ENCODE measurements at regions not wholly inside any gene's neighbourhood (a gene's known extent, or its start where the extent isn't known, plus 50 kb on each side); places are given as distances from the start of the nearest gene placed in this dataset.

GRCh38 chr12:67920413-67920812 is 68.8 kb upstream of the IFNG-AS1 start:
- no peak for TF ChIP-seq PLSCR1 (CRISPR knock-in tag; IDR thresholded peaks at IDR 0.05; ENCODE audit: borderline replicate concordance)
- TF ChIP-seq CTCF (CRISPR knock-in tag; IDR thresholded peaks at IDR 0.05): no peak
- no peak for TF ChIP-seq HCFC1 (IDR thresholded peaks at IDR 0.05; ENCODE audit: low read depth, low read length)
- TF ChIP-seq ZNF251 (CRISPR knock-in tag; IDR thresholded peaks at IDR 0.05): no peak
- TF ChIP-seq LRRFIP1 (CRISPR knock-in tag; conservative IDR thresholded peaks at IDR 0.05): no peak
- TF ChIP-seq TSC22D2 (CRISPR knock-in tag; IDR thresholded peaks at IDR 0.05; ENCODE audit: borderline replicate concordance): no peak
- TF ChIP-seq RBAK (CRISPR knock-in tag; IDR thresholded peaks at IDR 0.05): no peak
- TF ChIP-seq PRDM4 (CRISPR knock-in tag; IDR thresholded peaks at IDR 0.05; ENCODE audit: borderline replicate concordance): no peak
- no peak for TF ChIP-seq POLR2AphosphoS5 (IDR thresholded peaks at IDR 0.05; ENCODE audit: low read depth, low read length)
